GM12874 (cell line): ENCODE measurements at regions not wholly inside any gene's neighbourhood (a gene's known extent, or its start where the extent isn't known, plus 50 kb on each side); places are given as distances from the start of the nearest gene placed in this dataset.
A peak's percentile ranks its signal among the peaks of the same experiment; 100 is the strongest.

ENCODE experiments used
- CTCF ChIP-seq: IDR thresholded peaks from 2 replicates; pipeline ENCODE4 v1.5.1; 2011; ENCODE audit warnings: low read depth, mild to moderate bottlenecking, control low read depth, low read length, moderate library complexity; ENCODE audit not compliant: insufficient read depth

GRCh38 chr17:12231355-12231682 lies 210.6 kb downstream of the MAP2K4 start:
- TF ChIP-seq CTCF: no peak

GRCh38 chr17:12242345-12242954 lies 221.8 kb downstream of the MAP2K4 start:
- TF ChIP-seq CTCF: no peak

- TF ChIP-seq CTCF: no peak
These were observed 227.1 kb downstream of the MAP2K4 start for GRCh38 chr17:12247761-12248160.

GRCh38 chr17:12250973-12251372 lies 230.3 kb downstream of the MAP2K4 start:
- TF ChIP-seq CTCF: no peak

- TF ChIP-seq CTCF: no peak
These were observed 231.8 kb downstream of the MAP2K4 start for GRCh38 chr17:12252462-12252861.

GRCh38 chr17:12254460-12254859 lies 233.8 kb downstream of the MAP2K4 start:
- no peak for TF ChIP-seq CTCF

GRCh38 chr17:12256380-12256995 lies 235.8 kb downstream of the MAP2K4 start:
- TF ChIP-seq CTCF: peak; percentile 52; the same call in 1 of the 2 replicates
